ENCODE measurements at regions not wholly inside any gene's neighbourhood (a gene's known extent, or its start where the extent isn't known, plus 50 kb on each side); places are given as distances from the start of the nearest gene placed in this dataset.
"Not testable (repeated sequence)": the region's sequence is repeated elsewhere in the genome, so short reads cannot be mapped to it uniquely, and the experiment has no call there.

- not testable (repeated sequence) for DNase-seq (ENCODE audit: low read depth in 3 of 3)
These were observed 171.3 kb downstream of the SPIN4 start for GRCh38 chrX:63179852-63180251.

- DNase-seq (ENCODE audit: low read depth in 3 of 3) = not testable (repeated sequence)
These were observed 174.6 kb downstream of the SPIN4 start for GRCh38 chrX:63176578-63176977.

- not testable (repeated sequence) for DNase-seq (ENCODE audit: low read depth in 3 of 3)
These were observed 177.1 kb downstream of the SPIN4 start for GRCh38 chrX:63173841-63174718.

- DNase-seq (ENCODE audit: low read depth in 3 of 3) = not testable (repeated sequence)
These were observed 181.7 kb downstream of the SPIN4 start for GRCh38 chrX:63169416-63169815.

GRCh38 chrX:63168949-63169348 is 182.2 kb downstream of the SPIN4 start:
- not testable (repeated sequence) for DNase-seq (ENCODE audit: low read depth in 3 of 3)

GRCh38 chrX:63167002-63167401 is 184.1 kb downstream of the SPIN4 start:
- not testable (repeated sequence) for DNase-seq (ENCODE audit: low read depth in 3 of 3)

DNA sequence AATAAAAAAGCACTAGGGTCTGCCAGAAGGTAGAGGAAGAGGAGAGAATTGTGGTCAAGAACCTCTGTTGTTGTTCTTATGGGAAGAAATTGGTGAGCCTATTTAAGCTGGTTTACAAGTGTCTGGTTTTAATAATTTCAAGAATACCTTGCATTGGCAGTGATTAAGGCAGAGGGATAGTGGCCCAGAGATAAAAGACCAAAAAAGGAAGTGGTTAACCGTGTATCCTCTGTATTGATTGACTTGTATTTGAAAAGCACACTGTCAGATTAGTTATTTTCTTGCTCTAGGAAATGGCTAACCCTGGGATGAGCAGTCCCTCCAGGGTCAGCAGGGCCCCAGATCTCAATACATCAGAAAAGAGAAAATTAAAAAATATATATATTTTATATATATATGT is 190.1 kb downstream of the SPIN4 start:
- not testable (repeated sequence) for DNase-seq (ENCODE audit: low read depth in 3 of 3)

GRCh38 chrX:63160340-63160739 is 190.8 kb downstream of the SPIN4 start:
- DNase-seq (ENCODE audit: low read depth in 3 of 3) = not testable (repeated sequence)

GRCh38 chrX:63145526-63145925 is 205.6 kb downstream of the SPIN4 start:
- not testable (repeated sequence) for DNase-seq (ENCODE audit: low read depth in 3 of 3)

DNA sequence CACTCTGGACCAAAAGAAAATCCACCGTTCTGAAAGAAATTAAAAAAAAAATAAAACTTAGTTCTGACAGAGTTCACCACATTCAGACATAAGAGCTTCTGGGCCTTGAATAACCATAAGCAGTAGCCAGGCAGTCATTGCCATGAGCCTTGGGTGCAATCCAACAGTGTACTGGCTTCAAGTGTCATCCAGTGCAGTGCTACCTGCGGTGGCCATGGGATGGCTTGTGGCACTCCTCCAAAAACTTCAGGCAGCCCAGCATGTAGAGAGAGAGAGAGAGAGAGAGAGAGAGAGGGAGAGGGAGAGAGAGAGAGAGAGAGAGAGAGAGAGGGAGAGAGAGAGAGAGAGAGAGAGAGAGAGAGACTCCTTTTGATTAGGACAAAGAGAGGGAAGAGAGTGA is 208.5 kb downstream of the SPIN4 start:
- not testable (repeated sequence) for DNase-seq (ENCODE audit: low read depth in 3 of 3)

- not testable (repeated sequence) for DNase-seq (ENCODE audit: low read depth in 3 of 3)
These were observed 215.3 kb downstream of the SPIN4 start for GRCh38 chrX:63135859-63136258.

DNA sequence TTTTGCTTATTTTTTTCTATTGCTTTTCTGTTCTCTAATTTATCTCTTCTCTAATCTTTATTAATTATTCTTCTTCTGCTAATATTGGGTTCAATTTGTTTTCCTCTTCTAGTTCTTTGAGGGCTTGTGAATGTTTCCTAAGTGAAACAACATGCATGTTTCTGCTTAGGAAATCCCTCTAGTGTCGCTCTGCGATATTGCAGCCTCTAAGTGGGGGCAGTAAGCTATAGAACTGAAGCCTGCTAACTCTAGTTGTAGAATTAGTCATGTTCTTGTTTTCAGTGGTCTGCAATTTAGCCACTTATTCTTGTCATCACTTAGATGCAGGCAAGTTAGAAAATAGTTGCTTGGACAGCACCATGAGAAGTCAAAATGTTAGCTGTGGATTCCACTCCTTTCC is 222.6 kb downstream of the SPIN4 start:
- DNase-seq (ENCODE audit: low read depth in 3 of 3) = peak in 1 of 3 donors; percentile 25

DNA sequence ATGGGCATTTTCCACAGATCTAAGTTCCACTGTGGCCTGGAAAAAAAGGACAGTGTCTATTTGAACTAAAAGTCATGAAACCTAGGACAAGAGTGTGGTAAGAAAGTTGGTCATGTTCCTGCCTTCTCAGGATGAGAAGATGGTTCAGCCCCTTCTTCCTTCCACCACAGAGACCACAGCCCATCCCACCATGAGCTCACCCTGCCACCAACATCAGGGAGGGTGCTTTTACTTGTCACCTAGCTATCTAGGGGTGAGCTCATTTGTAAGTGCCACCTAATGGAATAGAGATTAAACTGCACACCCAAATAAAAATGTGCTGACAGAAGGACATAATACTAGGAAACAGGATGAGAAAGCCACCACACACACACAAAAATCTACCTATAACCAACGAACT is 235.9 kb downstream of the SPIN4 start:
- DNase-seq (ENCODE audit: low read depth in 3 of 3) = no peak

- DNase-seq (ENCODE audit: low read depth in 3 of 3) = no peak
These were observed 249.1 kb downstream of the SPIN4 start for GRCh38 chrX:63101879-63102620.

DNA sequence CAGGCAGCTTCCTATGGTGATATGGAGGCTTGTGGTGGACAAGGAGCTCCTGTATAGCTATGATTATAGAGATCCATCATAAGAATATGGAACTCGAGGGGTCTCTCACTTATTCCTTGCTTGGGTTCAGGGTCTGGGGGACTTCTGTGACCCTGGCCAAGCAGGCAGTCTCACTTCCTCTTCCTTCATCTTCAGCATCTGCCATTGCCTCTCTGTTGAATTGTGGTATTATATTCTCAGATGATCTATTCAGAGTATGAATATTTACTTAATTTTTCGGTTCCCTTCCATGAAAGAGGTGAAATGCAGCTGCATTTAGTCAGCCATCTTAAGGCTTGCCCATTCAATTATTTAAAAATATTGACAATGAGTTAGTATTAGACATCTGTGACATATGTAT is 292.9 kb downstream of the SPIN4 start:
- no peak for DNase-seq (ENCODE audit: low read depth in 3 of 3)

DNA sequence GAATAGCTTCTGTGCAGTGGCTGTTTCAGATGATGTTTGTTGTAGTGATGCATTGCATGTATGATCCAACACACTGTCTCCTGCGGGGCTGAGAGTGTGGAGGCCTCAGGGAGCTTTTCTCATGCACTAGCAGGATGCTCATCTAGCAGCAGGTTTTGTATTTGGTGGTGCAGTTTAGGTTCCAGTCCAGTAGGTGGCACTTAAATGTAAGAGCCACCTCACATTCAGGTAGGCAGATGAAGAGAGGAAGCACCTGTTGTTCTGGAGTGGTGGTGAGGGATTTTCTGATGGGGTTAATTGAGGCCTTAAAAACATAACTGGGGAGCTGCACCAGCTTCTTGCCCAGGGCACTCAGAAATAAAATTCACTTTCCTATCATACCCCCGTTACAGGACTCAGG is 300.9 kb downstream of the SPIN4 start:
- no peak for DNase-seq (ENCODE audit: low read depth in 3 of 3)

DNA sequence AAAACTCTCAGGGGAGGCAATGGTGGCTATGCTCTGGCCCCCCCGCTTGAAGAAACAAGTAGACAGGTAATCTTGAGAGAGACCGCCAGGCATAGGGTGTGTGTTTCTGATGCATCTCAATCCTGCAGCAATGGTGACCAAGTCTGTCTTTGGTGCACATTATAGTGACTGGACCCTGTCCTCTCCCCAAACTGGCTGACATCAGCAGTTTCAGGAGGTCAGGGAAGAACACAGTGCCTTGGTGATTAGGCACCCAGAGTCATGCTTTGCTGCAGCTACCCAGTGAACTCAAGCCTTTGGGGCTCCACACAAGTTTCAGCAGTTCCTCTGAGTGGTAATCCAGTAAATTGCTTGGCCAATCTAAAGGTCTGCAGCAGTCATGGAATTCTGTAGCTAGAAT is 318.3 kb downstream of the SPIN4 start:
- no peak for DNase-seq (ENCODE audit: low read depth in 3 of 3)

DNA sequence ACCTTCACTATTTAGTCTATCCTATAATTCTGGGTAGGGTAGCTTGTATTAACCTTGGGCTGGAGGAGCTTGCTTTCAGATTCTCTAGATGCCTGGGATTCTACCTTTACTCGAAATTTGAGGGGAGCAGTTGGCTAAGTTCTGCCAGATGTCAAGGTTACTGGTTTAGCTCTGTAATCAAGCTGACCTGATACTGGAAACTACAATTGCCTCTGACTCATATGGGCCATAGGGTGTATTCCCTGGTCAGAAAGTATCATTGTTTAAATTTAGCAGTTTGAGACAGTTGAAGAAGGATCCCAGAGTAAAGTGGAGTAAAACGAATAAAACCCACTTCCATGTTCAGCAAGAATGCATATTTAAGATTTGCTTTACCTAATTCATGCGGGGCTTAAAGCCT is 337.6 kb downstream of the SPIN4 start:
- DNase-seq (ENCODE audit: low read depth in 3 of 3) = no peak

DNA sequence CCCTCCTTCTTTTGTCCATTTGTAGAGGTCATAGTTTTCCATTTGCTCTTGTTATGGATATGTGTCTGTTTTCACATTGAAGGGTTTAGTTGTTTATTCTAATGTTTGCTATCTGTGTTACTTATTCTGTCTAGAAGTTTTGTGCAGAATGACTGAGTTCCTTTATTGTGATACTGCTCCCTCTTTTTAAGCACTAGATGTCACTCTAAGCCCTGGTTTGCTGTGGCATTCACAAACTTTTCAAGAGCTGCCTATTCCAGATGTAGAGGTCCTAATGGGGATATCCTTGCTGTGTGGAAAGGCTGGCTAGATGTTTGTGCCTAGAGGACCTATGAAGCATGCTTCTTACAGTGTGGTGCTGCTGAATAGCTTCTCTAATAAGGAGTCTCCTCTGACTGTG is 338.6 kb downstream of the SPIN4 start:
- no peak for DNase-seq (ENCODE audit: low read depth in 3 of 3)

DNA sequence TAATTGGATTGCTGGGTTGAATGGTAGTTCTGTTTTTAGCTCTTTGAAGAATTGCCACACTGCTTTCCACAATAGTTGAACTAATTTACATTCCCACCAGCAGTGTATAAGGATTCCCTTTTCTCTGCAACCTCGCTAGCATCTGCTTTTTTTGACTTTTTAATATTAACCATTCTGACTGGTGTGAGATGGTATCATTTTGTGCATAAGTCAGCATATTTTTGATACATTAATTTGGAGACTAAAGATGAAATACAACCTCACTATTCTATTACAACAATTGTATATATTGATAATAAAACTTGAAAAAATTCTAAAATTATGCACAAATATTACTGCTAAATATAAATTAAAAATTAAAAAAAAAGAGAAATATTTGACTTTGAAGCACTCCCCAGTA is 350.9 kb downstream of the SPIN4 start:
- not testable (repeated sequence) for DNase-seq (ENCODE audit: low read depth in 3 of 3)

Data from stimulated activated CD4-positive, alpha-beta T cell treated with anti-CD3 and anti-CD28 coated beads, TNF-alpha, amount 100 ng/mL, for 48 hours (primary cell).